Sigmoid colon (tissue), 6 donors: ENCODE measurements at regions not wholly inside any gene's neighbourhood (a gene's known extent, or its start where the extent isn't known, plus 50 kb on each side); places are given as distances from the start of the nearest gene placed in this dataset.

Experiments
- DNase-seq: peaks from one replicate; pipeline ENCODE4 v3.0.0-alpha.2; 2019
- H3K27ac ChIP-seq, 4 donors: fragments of 200-600 bp; sonication (generic); one replicate each; pipeline ENCODE4 v1.5.1; 2016 to 2019; ENCODE audit warnings: mild to moderate bottlenecking in 1 of 4
- H3K27me3 ChIP-seq, 3 donors: fragments of 200-600 bp; sonication (generic); one replicate each; pipeline ENCODE4 v1.5.1; 2019; ENCODE audit warnings: mild to moderate bottlenecking in 1 of 3
- H3K36me3 ChIP-seq, 4 donors: fragments of 200-600 bp; sonication (generic); one replicate each; pipeline ENCODE4 v1.5.1; 2016 to 2019
- H3K4me1 ChIP-seq, 4 donors: fragments of 200-600 bp; sonication (generic); one replicate each; pipeline ENCODE4 v1.5.1; 2017 to 2019
- H3K4me3 ChIP-seq, 4 donors: fragments of 200-600 bp; sonication (generic); one replicate each; pipeline ENCODE4 v1.5.1; 2017 to 2019; ENCODE audit warnings: mild to moderate bottlenecking in 2 of 4, moderate library complexity in 1 of 4
- H3K9me3 ChIP-seq, 4 donors: fragments of 200-600 bp in 3 of 4; sonication (generic) in 3 of 4; one replicate each; pipeline versions ENCODE4 v1.5.1 to v1.6.1; 2013 to 2019
- EP300 ChIP-seq, 4 donors: sonication (generic); formaldehyde crosslinking; IDR thresholded peaks; one replicate each; pipeline ENCODE4 v1.6.1; 2017; ENCODE audit warnings: antibody characterized with exemption in 4 of 4
- POLR2A ChIP-seq, 2 donors: fragments of 450-650 bp; IDR thresholded peaks; one replicate each; pipeline ENCODE4 v1.6.1; 2016; ENCODE audit warnings: antibody characterized with exemption in 2 of 2, mild to moderate bottlenecking in 2 of 2, moderate library complexity in 2 of 2
- POLR2AphosphoS5 ChIP-seq, 4 donors: sonication (generic); formaldehyde crosslinking; IDR thresholded peaks; one replicate each; pipeline ENCODE4 v1.6.1; 2017; ENCODE audit warnings: antibody characterized with exemption in 4 of 4
- WGBS, 2 donors: extraction: QIAGEN DNeasy Blood & Tissue Kit; methylation state at CpG; one replicate each; pipeline ENCODE4 v1.1.7; 2013; 5-methylcytosine and 5-hydroxymethylcytosine counted together
- intact Hi-C: fragments of 100-400 bp; cut with DNase I; formaldehyde crosslinking; loops from one replicate; pipeline ENCODE4 v1.15.1; 2023
- TF ChIP-seq, protein P1 (sequence below), 4 experiments: fragments of 450-650 bp in 3 of 4; fragments of 200-600 bp in 1 of 4; IDR thresholded peaks; one replicate each; pipeline ENCODE4 v1.5.1; 2016 to 2019; ENCODE audit warnings: antibody characterized with exemption in 4 of 4, mild to moderate bottlenecking in 3 of 4, moderate library complexity in 2 of 4
- donor health status: healthy with polysubstance abuse.
- donor health status: healthy.

- Histone ChIP-seq H3K27me3 (no peaks in the 10 kb centered on the region), H3K4me3 (no peak overlapping the region), H3K4me1 (peaks cover 0 to 34% (median 24%) of the 10 kb centered on the region in 4 donors), H3K9me3 (no peaks in the 10 kb centered on the region), H3K36me3 (no peaks in the 10 kb centered on the region), H3K27ac (peak overlapping the region; percentile 28 to 65 (median 44))
- DNase-seq: no peak
- TF ChIP-seq POLR2AphosphoS5 (IDR thresholded peaks at IDR 0.05) (peak in 3 of 4 donors; percentile 23 to 34 (median 28)), EP300 (IDR thresholded peaks at IDR 0.05) (no peak)
- WGBS, 2 donors: 62 to 79% methylated on average over 3 of the region's 3 CpGs
- intact Hi-C loops: no loop called here
Observed at GRCh38 chr4:99763635-99764101, 53.0 kb upstream of the DAPP1 start.

GRCh38 chr4:99762728-99763127 lies 53.9 kb upstream of the DAPP1 start:
- intact Hi-C loops: no loop called here
- 81 to 85% methylated on average over 3 of the region's 3 CpGs for WGBS, 2 donors
- Histone ChIP-seq H3K9me3 (no peaks in the 10 kb centered on the region), H3K36me3 (no peaks in the 10 kb centered on the region), H3K27ac (peak overlapping the region in 3 of 4 donors; percentile 14 to 65 (median 49)), H3K4me1 (peaks cover 0 to 34% (median 24%) of the 10 kb centered on the region in 4 donors), H3K4me3 (no peak overlapping the region), H3K27me3 (no peaks in the 10 kb centered on the region)
- TF ChIP-seq POLR2AphosphoS5 (IDR thresholded peaks at IDR 0.05) (no peak), POLR2A (IDR thresholded peaks at IDR 0.05) (no peak)
- no peak for DNase-seq

DNA sequence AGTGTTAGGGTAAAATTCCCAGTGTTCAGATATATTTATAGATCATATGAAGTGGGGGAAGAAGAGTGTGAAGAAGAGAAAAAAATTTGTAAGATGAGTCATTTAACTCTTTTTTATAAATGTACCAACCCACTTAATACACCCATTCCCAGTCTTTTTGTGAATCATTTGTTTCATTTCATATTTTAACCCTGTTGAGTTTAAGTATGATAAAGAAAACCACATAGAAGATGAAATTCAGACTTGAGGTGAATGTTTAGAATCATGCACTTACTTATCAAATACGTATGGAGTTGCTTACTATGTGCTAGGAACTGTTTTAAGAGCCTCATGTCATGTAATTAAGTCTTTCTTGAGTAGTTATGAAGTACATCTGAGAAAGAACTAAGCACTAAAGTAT lies 56.6 kb upstream of the DAPP1 start:
- Histone ChIP-seq H3K27ac (peak overlapping the region in 1 of 4 donors; percentile 13), H3K4me3 (no peak overlapping the region), H3K27me3 (no peaks in the 10 kb centered on the region), H3K9me3 (no peaks in the 10 kb centered on the region), H3K4me1 (peaks cover 0 to 43% (median 29%) of the 10 kb centered on the region in 4 donors), H3K36me3 (no peaks in the 10 kb centered on the region)
- no peak for DNase-seq
- intact Hi-C loops: no loop called here
- TF ChIP-seq EP300 (IDR thresholded peaks at IDR 0.05) (no peak), POLR2A (IDR thresholded peaks at IDR 0.05) (no peak), POLR2AphosphoS5 (IDR thresholded peaks at IDR 0.05) (no peak)
- TF ChIP-seq, protein P1, sequence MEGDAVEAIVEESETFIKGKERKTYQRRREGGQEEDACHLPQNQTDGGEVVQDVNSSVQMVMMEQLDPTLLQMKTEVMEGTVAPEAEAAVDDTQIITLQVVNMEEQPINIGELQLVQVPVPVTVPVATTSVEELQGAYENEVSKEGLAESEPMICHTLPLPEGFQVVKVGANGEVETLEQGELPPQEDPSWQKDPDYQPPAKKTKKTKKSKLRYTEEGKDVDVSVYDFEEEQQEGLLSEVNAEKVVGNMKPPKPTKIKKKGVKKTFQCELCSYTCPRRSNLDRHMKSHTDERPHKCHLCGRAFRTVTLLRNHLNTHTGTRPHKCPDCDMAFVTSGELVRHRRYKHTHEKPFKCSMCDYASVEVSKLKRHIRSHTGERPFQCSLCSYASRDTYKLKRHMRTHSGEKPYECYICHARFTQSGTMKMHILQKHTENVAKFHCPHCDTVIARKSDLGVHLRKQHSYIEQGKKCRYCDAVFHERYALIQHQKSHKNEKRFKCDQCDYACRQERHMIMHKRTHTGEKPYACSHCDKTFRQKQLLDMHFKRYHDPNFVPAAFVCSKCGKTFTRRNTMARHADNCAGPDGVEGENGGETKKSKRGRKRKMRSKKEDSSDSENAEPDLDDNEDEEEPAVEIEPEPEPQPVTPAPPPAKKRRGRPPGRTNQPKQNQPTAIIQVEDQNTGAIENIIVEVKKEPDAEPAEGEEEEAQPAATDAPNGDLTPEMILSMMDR (IDR thresholded peaks at IDR 0.05): no peak
- WGBS, 2 donors: 60 to 63% methylated on average over 1 of the region's 1 CpG

DNA sequence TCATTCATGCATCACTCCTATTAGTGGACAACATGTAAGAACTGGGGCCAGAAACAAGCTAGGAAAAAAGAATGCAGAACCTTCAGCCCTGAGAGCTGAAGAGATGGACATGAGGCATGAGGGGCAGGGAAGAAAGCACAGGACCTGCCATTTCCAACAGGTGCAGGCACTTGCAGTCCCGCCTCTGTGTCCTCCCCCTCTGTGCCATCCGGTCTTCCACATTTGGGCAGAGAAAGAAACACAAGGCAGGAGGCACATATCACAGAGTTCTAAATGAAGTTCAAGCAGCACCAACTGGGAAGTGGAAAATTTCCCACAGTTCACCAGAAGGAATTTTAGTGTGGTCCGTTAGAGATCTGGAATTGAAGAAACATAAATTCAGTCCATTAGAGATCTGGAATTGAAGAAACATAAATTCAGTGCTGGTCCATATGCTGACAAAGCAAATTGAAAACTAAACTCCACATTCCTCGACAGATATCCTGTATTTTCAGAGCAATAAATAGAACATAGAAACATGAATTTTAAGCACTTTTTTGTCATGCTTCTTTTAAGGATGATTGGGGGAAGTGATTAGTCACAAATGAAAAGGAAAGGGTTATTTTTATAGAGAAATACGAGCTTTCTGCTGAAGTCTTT lies 57.2 kb upstream of the DAPP1 start:
- intact Hi-C loops: no loop called here
- Histone ChIP-seq H3K27ac (peak overlapping the region in 1 of 4 donors; percentile 13), H3K4me1 (peaks cover 0 to 44% (median 30%) of the 10 kb centered on the region in 4 donors), H3K9me3 (no peaks in the 10 kb centered on the region), H3K27me3 (no peaks in the 10 kb centered on the region), H3K4me3 (no peak overlapping the region), H3K36me3 (no peaks in the 10 kb centered on the region)
- DNase-seq: no peak
- WGBS, 2 donors: 57 to 62% methylated on average over 5 of the region's 5 CpGs
- TF ChIP-seq POLR2AphosphoS5 (IDR thresholded peaks at IDR 0.05) (no peak), EP300 (IDR thresholded peaks at IDR 0.05) (no peak), POLR2A (IDR thresholded peaks at IDR 0.05) (no peak)
- TF ChIP-seq, protein P1 (IDR thresholded peaks at IDR 0.05): no peak

DNA sequence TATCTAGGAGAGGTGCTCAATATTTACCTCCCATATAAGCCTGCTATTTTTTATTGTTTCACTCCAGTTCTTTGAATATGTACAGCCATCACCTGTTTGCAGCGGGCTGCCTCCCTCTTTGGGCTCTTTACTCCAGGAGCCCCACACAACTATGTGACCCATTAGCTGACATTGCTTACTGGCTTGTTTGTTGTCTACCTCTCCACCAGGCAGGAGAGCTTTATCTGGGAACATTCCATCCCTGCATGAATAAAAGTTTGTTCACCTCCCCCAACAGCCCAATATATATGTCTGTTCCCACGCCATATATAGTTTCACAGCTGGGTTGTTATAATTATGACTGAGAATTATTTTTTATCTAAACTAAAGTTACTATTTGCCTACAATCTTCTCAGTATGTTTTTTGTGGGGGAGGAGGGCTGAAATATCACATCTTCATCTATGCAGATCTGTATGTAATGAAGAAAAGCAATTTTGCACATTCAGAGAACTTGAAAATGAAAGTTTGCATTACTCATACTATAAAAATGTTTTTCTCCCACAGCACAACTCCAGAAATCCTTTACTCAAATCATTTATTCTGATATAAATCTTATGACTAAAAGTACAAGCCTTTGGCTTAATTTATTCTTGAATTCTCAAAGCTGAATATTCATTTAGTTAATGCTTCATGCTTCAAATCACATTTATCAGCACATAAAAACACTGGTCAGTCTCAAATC lies 61.2 kb upstream of the DAPP1 start:
- Histone ChIP-seq H3K4me1 (peaks cover 0 to 23% (median 11%) of the 10 kb centered on the region in 4 donors), H3K36me3 (no peaks in the 10 kb centered on the region), H3K9me3 (no peaks in the 10 kb centered on the region), H3K27ac (peak overlapping the region in 2 of 4 donors; percentile 11 to 44), H3K4me3 (no peak overlapping the region), H3K27me3 (no peaks in the 10 kb centered on the region)
- WGBS, 2 donors: 75 to 79% methylated on average over 2 of the region's 2 CpGs
- TF ChIP-seq POLR2A (IDR thresholded peaks at IDR 0.05): no peak
- TF ChIP-seq EP300 (IDR thresholded peaks at IDR 0.05): no peak
- TF ChIP-seq, protein P1 (IDR thresholded peaks at IDR 0.05): no peak
- no peak for TF ChIP-seq POLR2AphosphoS5 (IDR thresholded peaks at IDR 0.05)
- DNase-seq: no peak
- intact Hi-C loops: no loop called here
